GM12892 (cell line): ENCODE measurements at regions not wholly inside any gene's neighbourhood (a gene's known extent, or its start where the extent isn't known, plus 50 kb on each side); places are given as distances from the start of the nearest gene placed in this dataset.

ENCODE experiments used
- POLR2A ChIP-seq: IDR thresholded peaks from 2 replicates; pipeline ENCODE4 v1.6.1; 2011; ENCODE audit warnings: low read depth, low read length, control low read depth
- POLR2AphosphoS5 ChIP-seq: IDR thresholded peaks from 2 replicates; pipeline ENCODE4 v1.6.1; 2011; ENCODE audit warnings: low read depth, low read length, control low read depth
- TAF1 ChIP-seq: IDR thresholded peaks from 2 replicates; pipeline ENCODE4 v1.6.1; 2011; ENCODE audit warnings: low read depth, mild to moderate bottlenecking, control low read depth, low read length, borderline replicate concordance

- TF ChIP-seq POLR2A = no peak
- TF ChIP-seq TAF1 = no peak
- TF ChIP-seq POLR2AphosphoS5 = no peak
Observed at GRCh38 chr13:62309904-62310303, 894.3 kb upstream of the PCDH20 start.
